22Rv1 (cell line): ENCODE measurements at regions not wholly inside any gene's neighbourhood (a gene's known extent, or its start where the extent isn't known, plus 50 kb on each side); places are given as distances from the start of the nearest gene placed in this dataset.
"Not testable (repeated sequence)": the region's sequence is repeated elsewhere in the genome, so short reads cannot be mapped to it uniquely, and the experiment has no call there.

Experiments
- H3K27ac ChIP-seq: fragments of 450-650 bp; 2 replicates; pipeline ENCODE4 v1.5.1; 2017
- ZFX ChIP-seq: fragments of 450-650 bp; IDR thresholded peaks from 2 replicates; pipeline ENCODE4 v1.6.1; 2017; ENCODE audit warnings: antibody characterized with exemption, borderline replicate concordance
- TF ChIP-seq, protein P1 (sequence below): fragments of 450-650 bp; IDR thresholded peaks from 2 replicates; pipeline ENCODE4 v1.5.1; 2017; ENCODE audit warnings: mild to moderate bottlenecking

GRCh38 chr1:169046671-169047070, 59.8 kb upstream of the ATP1B1 start:
- no peak for TF ChIP-seq ZFX
- H3K27ac ChIP-seq: no peak overlapping the region

- TF ChIP-seq ZFX: no peak
- TF ChIP-seq, protein P1, sequence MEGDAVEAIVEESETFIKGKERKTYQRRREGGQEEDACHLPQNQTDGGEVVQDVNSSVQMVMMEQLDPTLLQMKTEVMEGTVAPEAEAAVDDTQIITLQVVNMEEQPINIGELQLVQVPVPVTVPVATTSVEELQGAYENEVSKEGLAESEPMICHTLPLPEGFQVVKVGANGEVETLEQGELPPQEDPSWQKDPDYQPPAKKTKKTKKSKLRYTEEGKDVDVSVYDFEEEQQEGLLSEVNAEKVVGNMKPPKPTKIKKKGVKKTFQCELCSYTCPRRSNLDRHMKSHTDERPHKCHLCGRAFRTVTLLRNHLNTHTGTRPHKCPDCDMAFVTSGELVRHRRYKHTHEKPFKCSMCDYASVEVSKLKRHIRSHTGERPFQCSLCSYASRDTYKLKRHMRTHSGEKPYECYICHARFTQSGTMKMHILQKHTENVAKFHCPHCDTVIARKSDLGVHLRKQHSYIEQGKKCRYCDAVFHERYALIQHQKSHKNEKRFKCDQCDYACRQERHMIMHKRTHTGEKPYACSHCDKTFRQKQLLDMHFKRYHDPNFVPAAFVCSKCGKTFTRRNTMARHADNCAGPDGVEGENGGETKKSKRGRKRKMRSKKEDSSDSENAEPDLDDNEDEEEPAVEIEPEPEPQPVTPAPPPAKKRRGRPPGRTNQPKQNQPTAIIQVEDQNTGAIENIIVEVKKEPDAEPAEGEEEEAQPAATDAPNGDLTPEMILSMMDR: no peak
These were observed 59.4 kb upstream of the ATP1B1 start for GRCh38 chr1:169047074-169047473.

DNA sequence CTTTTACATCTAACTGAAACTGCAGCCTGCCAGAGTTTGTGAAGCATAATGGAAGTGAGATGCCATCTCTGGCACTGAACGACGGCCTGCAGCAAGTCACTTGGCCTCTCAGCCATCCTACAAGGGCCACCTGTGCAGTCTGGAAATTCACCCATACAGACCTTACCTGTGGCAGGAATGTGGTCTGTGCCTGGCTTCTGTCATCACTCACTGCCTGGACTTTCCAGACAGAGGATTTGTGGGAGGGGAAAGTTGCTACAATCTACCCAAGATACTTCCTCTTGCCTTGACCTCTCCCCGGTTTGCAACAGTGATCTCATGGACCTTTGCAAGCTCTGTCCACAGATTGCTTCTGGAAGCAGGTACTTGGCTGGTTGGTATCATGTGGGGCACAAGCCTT, 58.4 kb upstream of the ATP1B1 start:
- TF ChIP-seq ZFX: no peak
- TF ChIP-seq, protein P1: no peak
- H3K27ac ChIP-seq: no peak overlapping the region

More at GRCh38 chr1:169047074-169047473, 59.4 kb upstream of the ATP1B1 start:
- no peak overlapping the region for H3K27ac ChIP-seq

DNA sequence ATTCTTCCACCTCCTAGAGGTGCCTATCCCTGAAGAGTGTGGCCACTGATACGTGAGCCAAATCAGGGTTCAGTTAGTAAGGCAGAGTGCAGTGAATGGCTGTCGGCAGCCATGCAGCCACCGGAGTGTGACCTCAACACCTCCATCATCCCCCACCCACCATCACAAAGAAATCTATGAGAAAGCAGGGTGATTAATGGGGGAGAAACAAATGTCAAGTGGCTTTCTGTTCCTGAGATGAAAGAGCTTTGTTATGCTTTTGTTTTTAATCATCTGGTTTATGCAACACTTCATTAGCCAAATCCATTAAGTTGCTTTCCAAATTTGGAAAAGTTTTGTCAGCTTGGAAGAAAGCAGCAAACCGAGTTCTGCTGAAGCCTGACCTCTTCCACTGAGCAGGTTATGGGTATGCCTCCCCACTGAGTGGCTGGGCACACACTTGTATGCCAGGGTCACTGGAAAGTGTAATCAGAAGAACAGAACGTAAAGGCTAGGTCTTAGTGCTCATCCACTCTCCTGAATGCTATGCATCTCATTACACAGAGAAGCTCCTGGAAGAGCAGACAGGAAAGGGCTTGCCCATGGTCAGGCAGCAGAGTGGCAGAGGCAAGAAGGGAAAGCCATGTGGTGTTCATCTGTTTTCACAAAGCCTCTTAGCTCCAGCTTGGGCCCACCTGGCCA, 57.1 kb upstream of the ATP1B1 start:
- no peak overlapping the region for H3K27ac ChIP-seq
- no peak for TF ChIP-seq ZFX
- TF ChIP-seq, protein P1: no peak

GRCh38 chr1:169051171-169051570, 55.3 kb upstream of the ATP1B1 start:
- H3K27ac ChIP-seq: no peak overlapping the region
- no peak for TF ChIP-seq ZFX
- TF ChIP-seq, protein P1: no peak

- not testable (repeated sequence) for H3K27ac ChIP-seq
These were observed 54.3 kb upstream of the ATP1B1 start for GRCh38 chr1:169052171-169052570.

DNA sequence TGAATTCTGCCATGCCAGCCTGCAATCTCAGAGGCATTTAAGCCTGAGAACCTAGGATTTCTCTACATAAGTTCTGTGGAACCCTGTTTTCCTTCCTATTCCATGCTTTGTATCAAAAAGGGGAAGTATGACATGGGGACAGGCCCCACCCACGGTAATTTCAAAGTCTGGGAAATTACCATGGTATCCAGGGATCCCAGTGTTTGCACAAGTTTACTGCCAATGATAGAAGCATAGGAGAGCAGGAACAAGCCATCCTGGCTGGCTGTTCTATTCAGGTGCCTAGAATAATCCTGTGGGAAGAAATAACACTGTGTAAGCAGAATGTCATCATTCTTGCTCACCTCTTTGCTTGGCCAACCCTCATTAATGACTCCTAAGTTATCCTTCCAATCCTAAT, 53.8 kb upstream of the ATP1B1 start:
- TF ChIP-seq ZFX: no peak
- TF ChIP-seq, protein P1: no peak
- no peak overlapping the region for H3K27ac ChIP-seq

- TF ChIP-seq, protein P1: no peak
- no peak for TF ChIP-seq ZFX
- H3K27ac ChIP-seq: no peak overlapping the region
These were observed 53.3 kb upstream of the ATP1B1 start for GRCh38 chr1:169053196-169053595.
